Sciatic nerve (tissue), 2 donors: ENCODE measurements at regions not wholly inside any gene's neighbourhood (a gene's known extent, or its start where the extent isn't known, plus 50 kb on each side); places are given as distances from the start of the nearest gene placed in this dataset.
A peak's percentile ranks its signal among the peaks of the same experiment; 100 is the strongest.

Experiments used
- ATAC-seq: fragments of 200-7000 bp; cut with Tn5 transposase; one replicate; pipeline ENCODE4 v1.9.1; 2020; ENCODE audit warnings: mild to moderate bottlenecking, moderate library complexity
- DNase-seq: peaks from one replicate; pipeline ENCODE4 v3.0.0-alpha.2; 2020; ENCODE audit warnings: low spot score
- intact Hi-C: fragments of 100-400 bp; cut with DNase I; formaldehyde crosslinking; loops from one replicate; pipeline ENCODE4 v1.14.2; 2022
- donor health status: DM: no; HTN: no; CAD: no.
- donor health status: DM: no; HTN: no; CAD: no.

- intact Hi-C loops: no loop called here
- ATAC-seq: no peak
- no peak for DNase-seq
Observed at GRCh38 chr3:20701641-20702040, 515.6 kb upstream of the SGO1 start.

- DNase-seq: no peak
- intact Hi-C loops: no loop called here
- ATAC-seq: no peak
Observed at GRCh38 chr3:20700714-20701113, 514.7 kb upstream of the SGO1 start.

- DNase-seq (no peak), ATAC-seq (no peak)
- intact Hi-C loops: no loop called here
Observed at GRCh38 chr3:20698896-20699295, 512.9 kb upstream of the SGO1 start.

GRCh38 chr3:20696388-20697150, 510.6 kb upstream of the SGO1 start:
- no peak for DNase-seq
- intact Hi-C loops: no loop called here
- no peak for ATAC-seq

- intact Hi-C loops: no loop called here
- no peak for DNase-seq
- ATAC-seq: no peak
Observed at GRCh38 chr3:20692675-20693074, 506.7 kb upstream of the SGO1 start.

GRCh38 chr3:20683910-20684309, 497.9 kb upstream of the SGO1 start:
- DNase-seq (no peak), ATAC-seq (peak; percentile 32)
- intact Hi-C loops: no loop called here

- no peak for DNase-seq
- ATAC-seq: no peak
- intact Hi-C loops: no loop called here
Observed at GRCh38 chr3:20682573-20682972, 496.6 kb upstream of the SGO1 start.

- intact Hi-C loops: no loop called here
- no peak for ATAC-seq
- DNase-seq: no peak
Observed at GRCh38 chr3:20680990-20681628, 495.1 kb upstream of the SGO1 start.

- ATAC-seq: no peak
Observed at GRCh38 chr3:20673866-20674265, 487.9 kb upstream of the SGO1 start.

GRCh38 chr3:20669675-20670074, 483.7 kb upstream of the SGO1 start:
- ATAC-seq (no peak), DNase-seq (no peak)
- intact Hi-C loops: no loop called here

More at GRCh38 chr3:20673866-20674265, 487.9 kb upstream of the SGO1 start:
- DNase-seq: no peak
- intact Hi-C loops: no loop called here

- no peak for ATAC-seq
- no peak for DNase-seq
- intact Hi-C loops: no loop called here
Observed at GRCh38 chr3:20669184-20669583, 483.2 kb upstream of the SGO1 start.

GRCh38 chr3:20668411-20668810, 482.4 kb upstream of the SGO1 start:
- no peak for DNase-seq
- no peak for ATAC-seq
- intact Hi-C loops: no loop called here

GRCh38 chr3:20666091-20666490, 480.1 kb upstream of the SGO1 start:
- ATAC-seq (no peak), DNase-seq (no peak)
- intact Hi-C loops: no loop called here

- DNase-seq (no peak), ATAC-seq (no peak)
- intact Hi-C loops: no loop called here
Observed at GRCh38 chr3:20658491-20658890, 472.5 kb upstream of the SGO1 start.

- intact Hi-C loops: no loop called here
- no peak for ATAC-seq
- no peak for DNase-seq
Observed at GRCh38 chr3:20657560-20657959, 471.6 kb upstream of the SGO1 start.

- no peak for DNase-seq
- intact Hi-C loops: no loop called here
- ATAC-seq: no peak
Observed at GRCh38 chr3:20652231-20652986, 466.4 kb upstream of the SGO1 start.

GRCh38 chr3:20648921-20649381, 462.9 kb upstream of the SGO1 start:
- DNase-seq (no peak), ATAC-seq (no peak)
- intact Hi-C loops: loop anchor here (2.0 kb wide), 1 partner anchor 42 kb away; no protein-coding TSS in a partner anchor

- intact Hi-C loops: loop anchor here (2.0 kb wide), 1 partner anchor 43 kb away; no protein-coding TSS in a partner anchor
Observed at GRCh38 chr3:20648294-20648693, 462.3 kb upstream of the SGO1 start.

GRCh38 chr3:20646425-20646824, 460.4 kb upstream of the SGO1 start:
- ATAC-seq (no peak), DNase-seq (no peak)
- intact Hi-C loops: no loop called here

More at GRCh38 chr3:20648294-20648693, 462.3 kb upstream of the SGO1 start:
- ATAC-seq (no peak), DNase-seq (no peak)

- DNase-seq (no peak), ATAC-seq (no peak)
- intact Hi-C loops: no loop called here
Observed at GRCh38 chr3:20645340-20645739, 459.3 kb upstream of the SGO1 start.
